Right lobe of liver (tissue), 6 donors: ENCODE measurements at regions not wholly inside any gene's neighbourhood (a gene's known extent, or its start where the extent isn't known, plus 50 kb on each side); places are given as distances from the start of the nearest gene placed in this dataset.
A peak's percentile ranks its signal among the peaks of the same experiment; 100 is the strongest.

Experiments
- ATAC-seq, 4 donors: fragments of 200-7000 bp; cut with Tn5 transposase; one replicate each; pipeline ENCODE4 v1.9.1; 2020; ENCODE audit warnings: mild to moderate bottlenecking in 4 of 4, moderate library complexity in 4 of 4
- DNase-seq, 3 donors: peaks; one replicate each; pipeline ENCODE4 v3.0.0-alpha.2; 2020
- H3K27ac ChIP-seq, 3 donors: fragments of 200-600 bp; one replicate each; pipeline ENCODE4 v1.8.0; 2022
- H3K27me3 ChIP-seq, 2 donors: fragments of 200-600 bp; one replicate each; pipeline ENCODE4 v1.8.0; 2022
- H3K36me3 ChIP-seq, 4 donors: fragments of 200-600 bp; sonication (generic) in 1 of 4; one replicate each; pipeline versions ENCODE4 v1.5.1 to v1.8.0; 2017 to 2022; ENCODE audit warnings: control low read depth in 1 of 4
- H3K4me1 ChIP-seq, 4 donors: fragments of 200-600 bp; sonication (generic) in 1 of 4; one replicate each; pipeline versions ENCODE4 v1.5.1 to v1.8.0; 2017 to 2022; ENCODE audit warnings: control low read depth in 1 of 4
- H3K4me3 ChIP-seq, 3 donors: fragments of 200-600 bp; one replicate each; pipeline ENCODE4 v1.8.0; 2022
- H3K9me3 ChIP-seq, 4 donors: fragments of 200-600 bp; sonication (generic) in 1 of 4; one replicate each; pipeline versions ENCODE4 v1.5.1 to v1.8.0; 2017 to 2022; ENCODE audit warnings: control low read depth in 1 of 4
- POLR2A ChIP-seq: fragments of 450-650 bp; IDR thresholded peaks from one replicate; pipeline ENCODE4 v1.6.1; 2017; ENCODE audit warnings: antibody characterized with exemption, mild to moderate bottlenecking
- WGBS: methylation state at CpG from one replicate; pipeline ENCODE4 v1.1.6; 2018; ENCODE audit warnings: low coverage, low lambda C conversion rate; ENCODE audit not compliant: insufficient coverage; ENCODE audit errors: missing lambda C conversion rate; 5-methylcytosine and 5-hydroxymethylcytosine counted together
- intact Hi-C, 2 donors: fragments of 100-400 bp; cut with DNase I; formaldehyde crosslinking; loops; one replicate each; pipeline versions ENCODE4 v1.11.2 to v1.14.1; 2022
- TF ChIP-seq, protein P1 (sequence below), 4 donors: fragments of 200-600 bp in 3 of 4; fragments of 450-650 bp in 1 of 4; IDR thresholded peaks; one replicate each; pipeline versions ENCODE4 v1.5.1 to v1.8.0; 2016 to 2022; ENCODE audit warnings: antibody characterized with exemption in 4 of 4, mild to moderate bottlenecking in 2 of 4
- donor health status: DM: no; HTN: yes; CAD: no.
- donor health status: DM: no; HTN: no; CAD: no.
- donor health status: DM: no; HTN: no; CAD: no.
- donor health status: DM: no; HTN: yes; CAD: no.
- donor health status: DM: no; HTN: yes; CAD: no.

- DNase-seq (peak; percentile 60 to 73 (median 71)), ATAC-seq (peak; percentile 87 to 96 (median 92))
- H3K9me3 ChIP-seq, result no peaks in the 10 kb centered on the region
- H3K4me3 ChIP-seq, result no peak overlapping the region
- 29% methylated on average over 9 of the region's 9 CpGs for WGBS
- no peak for TF ChIP-seq POLR2A
- TF ChIP-seq, protein P1, sequence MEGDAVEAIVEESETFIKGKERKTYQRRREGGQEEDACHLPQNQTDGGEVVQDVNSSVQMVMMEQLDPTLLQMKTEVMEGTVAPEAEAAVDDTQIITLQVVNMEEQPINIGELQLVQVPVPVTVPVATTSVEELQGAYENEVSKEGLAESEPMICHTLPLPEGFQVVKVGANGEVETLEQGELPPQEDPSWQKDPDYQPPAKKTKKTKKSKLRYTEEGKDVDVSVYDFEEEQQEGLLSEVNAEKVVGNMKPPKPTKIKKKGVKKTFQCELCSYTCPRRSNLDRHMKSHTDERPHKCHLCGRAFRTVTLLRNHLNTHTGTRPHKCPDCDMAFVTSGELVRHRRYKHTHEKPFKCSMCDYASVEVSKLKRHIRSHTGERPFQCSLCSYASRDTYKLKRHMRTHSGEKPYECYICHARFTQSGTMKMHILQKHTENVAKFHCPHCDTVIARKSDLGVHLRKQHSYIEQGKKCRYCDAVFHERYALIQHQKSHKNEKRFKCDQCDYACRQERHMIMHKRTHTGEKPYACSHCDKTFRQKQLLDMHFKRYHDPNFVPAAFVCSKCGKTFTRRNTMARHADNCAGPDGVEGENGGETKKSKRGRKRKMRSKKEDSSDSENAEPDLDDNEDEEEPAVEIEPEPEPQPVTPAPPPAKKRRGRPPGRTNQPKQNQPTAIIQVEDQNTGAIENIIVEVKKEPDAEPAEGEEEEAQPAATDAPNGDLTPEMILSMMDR (IDR thresholded peaks at IDR 0.05), result no peak
- peaks cover 0 to 17% (median 0%) of the 10 kb centered on the region in 4 donors for H3K4me1 ChIP-seq
- intact Hi-C loops, result no loop called here
- no peaks in the 10 kb centered on the region for H3K27me3 ChIP-seq
- peak overlapping the region; percentile 17 to 55 (median 39) for H3K27ac ChIP-seq
- no peaks in the 10 kb centered on the region for H3K36me3 ChIP-seq
These were observed 155.4 kb upstream of the PDE3A start for GRCh38 chr12:20212658-20213555.

GRCh38 chr12:20213723-20214625 is 154.4 kb upstream of the PDE3A start:
- DNase-seq (no peak), ATAC-seq (peak in 1 of 4 donors; percentile 32)
- intact Hi-C loops, result no loop called here
- WGBS, result 40% methylated on average over 7 of the region's 7 CpGs
- no peaks in the 10 kb centered on the region for H3K27me3 ChIP-seq
- no peak overlapping the region for H3K27ac ChIP-seq
- H3K9me3 ChIP-seq, result no peaks in the 10 kb centered on the region
- peaks cover 0 to 17% (median 0%) of the 10 kb centered on the region in 4 donors for H3K4me1 ChIP-seq
- H3K4me3 ChIP-seq, result no peak overlapping the region
- no peak for TF ChIP-seq POLR2A
- TF ChIP-seq, protein P1 (IDR thresholded peaks at IDR 0.05), result no peak
- H3K36me3 ChIP-seq, result no peaks in the 10 kb centered on the region

DNA sequence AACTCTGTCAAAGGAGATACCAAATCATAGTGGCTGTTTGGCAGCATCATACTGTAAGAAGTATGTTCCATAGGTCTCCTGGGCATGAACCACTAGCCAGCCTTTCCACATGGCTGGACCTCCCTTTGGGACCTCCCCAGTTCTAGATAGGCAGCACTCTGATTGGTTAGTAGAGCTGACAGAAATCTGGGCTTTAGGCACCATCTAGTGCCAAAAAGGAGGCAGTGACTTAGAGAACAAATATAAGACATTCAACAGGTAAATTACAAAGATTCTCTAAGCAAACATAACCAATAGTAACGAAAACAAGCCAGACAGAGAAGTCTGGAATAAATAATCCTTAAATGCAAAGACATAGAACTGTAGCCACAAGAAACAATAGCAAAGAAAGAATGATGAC is 148.0 kb upstream of the PDE3A start:
- intact Hi-C loops, result no loop called here
- TF ChIP-seq POLR2A, result no peak
- TF ChIP-seq, protein P1 (IDR thresholded peaks at IDR 0.05), result peak; percentile 42 to 50 (median 46)
- Histone ChIP-seq H3K4me3 (no peak overlapping the region), H3K9me3 (no peaks in the 10 kb centered on the region), H3K36me3 (no peaks in the 10 kb centered on the region), H3K4me1 (no peaks in the 10 kb centered on the region), H3K27ac (no peak overlapping the region), H3K27me3 (no peaks in the 10 kb centered on the region)
- no peak for DNase-seq
- peak; percentile 71 to 94 (median 77) for ATAC-seq
- WGBS, result 46% methylated on average over 1 of the region's 1 CpG

DNA sequence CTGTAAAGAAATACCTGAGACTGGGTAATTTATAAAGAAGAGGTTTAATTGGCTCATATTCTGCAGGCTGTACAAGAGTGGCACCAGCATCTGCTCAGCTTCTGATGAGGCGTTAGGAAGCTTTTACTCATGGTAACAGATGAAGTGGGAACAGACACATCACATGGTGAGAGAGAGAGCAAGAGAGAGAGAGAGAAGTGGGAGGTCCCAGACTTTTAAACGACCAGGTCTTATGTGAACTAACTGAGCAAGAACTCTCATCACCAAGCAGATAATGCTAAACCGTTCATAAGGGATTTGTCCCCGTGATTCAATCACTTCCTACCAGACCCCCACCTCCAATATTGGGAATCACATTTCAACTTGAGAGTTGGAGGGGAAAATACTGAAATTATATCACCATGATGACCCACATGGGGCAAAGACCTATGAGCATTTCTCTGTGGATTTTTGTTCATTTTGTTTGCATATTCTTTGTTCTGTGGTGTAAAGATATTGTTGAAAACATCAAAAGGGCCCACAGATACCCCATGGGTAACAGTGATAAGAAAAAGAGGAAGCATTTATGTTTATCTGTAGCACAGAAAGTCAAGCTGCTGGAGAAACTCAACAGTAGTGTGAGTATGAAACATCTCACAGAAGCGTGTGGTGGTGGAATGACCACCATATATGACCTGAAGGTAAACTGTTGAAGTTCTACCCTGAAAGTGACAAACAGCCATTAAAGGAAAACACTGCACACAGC is 135.2 kb upstream of the PDE3A start:
- ATAC-seq, result no peak
- Histone ChIP-seq H3K36me3 (no peaks in the 10 kb centered on the region), H3K4me1 (no peaks in the 10 kb centered on the region), H3K27me3 (no peaks in the 10 kb centered on the region), H3K27ac (no peak overlapping the region), H3K9me3 (no peaks in the 10 kb centered on the region), H3K4me3 (no peak overlapping the region)
- WGBS, result 38% methylated on average over 5 of the region's 5 CpGs
- intact Hi-C loops, result no loop called here
- DNase-seq, result no peak
- TF ChIP-seq, protein P1 (IDR thresholded peaks at IDR 0.05), result no peak
- no peak for TF ChIP-seq POLR2A
